NCI-H2171 treated with DMSO at 0.1 percent for 48 hours (cell line): ENCODE measurements at regions not wholly inside any gene's neighbourhood (a gene's known extent, or its start where the extent isn't known, plus 50 kb on each side); places are given as distances from the start of the nearest gene placed in this dataset.

ENCODE experiments used
- DNase-seq: peaks from one replicate; lab custom pipeline; 2025; lab: John Stamatoyannopoulos, UW

DNA sequence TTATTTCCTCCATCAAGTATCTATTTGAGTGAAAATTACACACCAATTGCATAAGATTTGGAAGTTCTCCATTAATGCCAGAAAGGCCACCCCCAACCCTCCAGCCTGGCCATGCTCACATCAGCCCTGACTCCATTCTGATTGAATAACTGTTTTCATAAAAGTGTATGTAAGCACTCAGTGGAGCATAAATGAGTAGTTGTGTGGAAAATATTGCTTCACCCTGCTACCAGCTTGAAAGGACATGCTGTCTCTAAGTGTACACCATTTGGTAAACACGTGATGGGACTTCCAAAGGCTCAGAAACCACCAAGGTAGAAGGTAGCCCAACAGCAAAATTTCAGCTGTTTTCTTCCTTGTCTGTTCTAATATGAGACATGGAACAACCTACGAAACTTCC, 393.8 kb downstream of the ZNF385D start:
- DNase-seq: no peak

DNA sequence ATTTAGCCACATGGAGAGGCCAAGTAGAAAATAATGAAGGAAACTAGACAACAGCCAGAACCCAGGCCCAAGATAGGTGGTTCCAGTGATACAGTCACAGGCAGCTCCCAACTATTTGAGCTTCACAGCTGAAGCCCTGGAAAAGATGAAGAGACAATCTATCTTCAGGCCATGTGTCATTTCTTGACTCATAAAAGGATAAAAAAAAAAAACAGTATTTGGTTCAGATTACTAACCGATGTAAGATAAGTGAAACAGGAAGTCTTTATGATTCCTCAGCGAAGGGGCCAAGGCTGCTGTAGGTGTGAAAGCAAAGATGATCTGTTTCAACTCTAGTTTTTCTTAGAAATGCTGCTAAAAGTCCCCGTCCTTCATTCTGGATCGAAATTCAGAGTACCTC, 394.6 kb downstream of the ZNF385D start:
- DNase-seq: no peak

DNA sequence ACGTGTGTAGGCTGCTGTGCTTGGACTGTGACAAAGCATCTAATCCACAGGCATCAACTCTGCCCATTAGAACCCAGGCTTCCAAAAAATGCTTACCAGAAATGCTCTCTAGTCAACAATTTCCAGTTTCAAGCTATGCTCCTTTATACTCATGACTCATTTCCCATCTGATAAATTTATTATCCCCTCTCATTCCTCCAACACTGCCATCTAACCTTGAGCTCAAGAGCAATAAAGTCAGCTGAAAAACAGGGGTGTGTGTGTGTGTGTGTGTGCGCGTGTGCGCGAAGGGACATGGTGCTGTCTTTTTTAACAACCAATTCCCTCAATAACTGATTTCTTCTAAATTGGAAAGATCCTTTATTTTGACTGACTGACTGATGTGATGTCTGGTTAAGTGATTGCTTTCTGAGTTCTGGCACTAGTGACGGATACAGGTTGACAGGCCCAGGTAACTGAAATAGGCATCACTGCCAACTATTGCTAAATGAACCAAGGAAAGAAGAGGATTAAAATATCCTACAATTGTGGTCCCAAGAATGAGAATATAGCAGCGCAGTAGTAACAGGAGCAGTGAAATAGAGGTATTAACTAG, 405.5 kb downstream of the ZNF385D start:
- no peak for DNase-seq

DNA sequence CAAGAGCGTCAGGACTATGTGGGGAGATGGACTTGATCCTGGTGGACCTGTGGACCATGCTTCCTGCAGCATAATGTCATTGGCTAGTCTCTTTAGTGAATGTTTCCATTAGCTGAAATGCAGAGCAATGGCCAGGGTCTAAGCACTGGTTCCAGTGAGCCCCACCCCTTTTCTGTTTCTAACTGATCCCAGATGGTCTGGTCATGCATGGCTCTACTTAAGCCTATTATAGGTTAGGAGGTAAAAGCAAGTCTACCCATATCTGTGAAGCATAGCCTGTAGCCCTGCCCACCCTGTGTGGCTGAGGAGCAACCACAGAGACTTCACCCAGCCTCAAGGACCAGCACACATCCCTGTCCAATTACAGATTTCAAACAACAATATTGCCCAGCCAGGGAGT, 419.2 kb downstream of the ZNF385D start:
- DNase-seq: no peak

DNA sequence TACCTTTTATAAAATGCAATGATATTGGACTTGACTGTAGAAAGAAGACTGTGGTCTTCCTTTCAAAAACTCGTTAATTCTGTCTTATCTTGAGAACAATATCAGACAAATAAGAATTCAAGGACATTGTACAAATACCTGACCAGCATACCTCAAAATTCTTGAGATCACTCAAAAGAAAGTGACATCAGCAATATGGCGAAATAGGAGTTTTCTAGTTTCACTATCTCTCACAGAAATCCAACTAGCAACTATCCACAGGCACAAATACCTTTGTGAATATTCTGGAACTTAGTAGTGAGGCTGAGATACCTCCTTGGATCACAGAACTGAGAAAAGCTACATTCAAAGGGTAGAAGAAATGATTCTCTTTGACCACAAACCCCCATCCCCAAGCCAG, 419.7 kb downstream of the ZNF385D start:
- no peak for DNase-seq

DNA sequence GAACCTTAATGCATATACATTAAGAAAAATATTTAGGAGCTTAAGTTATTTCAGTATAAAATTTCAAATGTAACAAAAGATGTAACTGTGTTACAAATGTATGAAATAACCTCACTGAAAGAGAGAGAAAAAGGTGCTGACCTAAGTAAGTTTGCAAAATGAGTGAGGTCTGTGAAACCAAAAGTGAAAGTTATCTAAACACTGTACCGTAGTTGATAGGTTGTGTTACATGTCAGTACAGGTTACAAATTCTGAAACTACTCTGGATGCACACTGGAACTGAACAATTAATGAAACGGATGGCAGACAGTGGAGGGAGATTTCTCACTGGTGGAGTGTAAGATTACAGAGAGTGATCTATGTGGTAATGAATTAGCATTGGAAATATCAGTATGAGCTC, 420.7 kb downstream of the ZNF385D start:
- DNase-seq: no peak

DNA sequence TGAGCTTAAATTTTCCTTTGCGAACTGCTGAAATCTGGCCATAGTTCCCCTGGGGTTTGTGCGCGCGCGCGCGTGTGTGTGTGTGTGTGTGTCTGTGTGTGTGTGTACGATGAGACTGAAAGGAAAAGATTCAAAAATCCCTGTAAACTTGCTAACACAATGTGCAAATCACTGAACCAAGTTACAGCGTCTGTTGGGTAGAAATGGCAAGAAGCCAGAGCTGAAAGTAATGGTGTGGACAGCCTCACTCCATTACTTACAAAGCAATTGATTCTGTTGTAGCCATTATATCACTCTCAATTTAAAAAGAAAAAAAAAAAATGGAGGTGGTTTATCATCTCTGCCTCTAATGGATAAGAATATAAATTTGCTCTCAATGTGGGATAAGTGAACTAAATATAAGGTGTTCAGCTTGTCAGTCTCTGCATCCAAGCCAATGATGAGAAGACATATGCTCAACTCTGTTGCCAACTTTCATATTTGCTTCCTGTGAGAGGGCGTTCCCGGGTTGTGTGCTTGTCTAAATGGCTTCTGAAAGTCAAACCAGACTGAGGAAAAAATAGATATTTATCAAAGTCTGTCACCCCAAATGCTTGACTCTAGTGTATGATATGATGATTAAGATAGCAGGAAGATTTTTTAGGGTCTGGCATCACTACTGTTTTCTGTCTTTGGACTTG, 422.2 kb downstream of the ZNF385D start:
- DNase-seq: peak; percentile 68

DNA sequence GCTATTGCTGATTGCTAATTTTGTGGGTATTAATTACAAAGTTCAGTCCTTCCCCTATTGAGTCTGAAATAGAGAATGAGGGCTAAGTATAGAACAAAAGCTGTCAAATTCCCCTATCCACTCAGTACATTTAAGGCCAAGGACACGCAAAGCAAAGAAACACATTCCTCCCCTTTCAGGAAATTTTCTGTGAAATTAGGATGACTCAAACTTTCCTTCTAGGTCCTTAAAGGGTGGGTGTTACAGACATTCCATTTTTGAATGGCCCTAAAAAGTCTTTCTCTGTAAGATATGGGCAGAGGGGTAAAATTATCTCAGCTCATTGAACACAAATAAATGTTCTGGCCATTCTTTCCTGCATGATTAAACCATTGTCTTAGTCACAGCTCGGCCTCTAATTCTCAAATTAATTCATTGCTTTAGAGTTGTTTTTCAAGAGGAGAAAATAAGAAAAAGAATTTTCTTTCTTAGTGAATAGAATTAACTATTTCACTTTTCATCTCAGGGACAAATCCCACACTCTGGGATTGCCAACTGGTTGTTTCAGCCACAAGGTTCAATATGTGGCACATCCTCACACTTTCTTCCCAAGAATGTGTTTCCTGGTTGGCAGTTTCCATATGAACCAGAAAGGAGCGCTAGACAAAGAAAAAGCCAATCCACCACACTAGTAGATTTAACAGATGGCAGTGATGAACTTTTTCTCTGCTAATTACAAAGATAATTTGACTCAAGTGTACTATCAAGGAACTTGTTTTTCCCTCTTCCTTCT, 424.1 kb downstream of the ZNF385D start:
- DNase-seq: no peak

DNA sequence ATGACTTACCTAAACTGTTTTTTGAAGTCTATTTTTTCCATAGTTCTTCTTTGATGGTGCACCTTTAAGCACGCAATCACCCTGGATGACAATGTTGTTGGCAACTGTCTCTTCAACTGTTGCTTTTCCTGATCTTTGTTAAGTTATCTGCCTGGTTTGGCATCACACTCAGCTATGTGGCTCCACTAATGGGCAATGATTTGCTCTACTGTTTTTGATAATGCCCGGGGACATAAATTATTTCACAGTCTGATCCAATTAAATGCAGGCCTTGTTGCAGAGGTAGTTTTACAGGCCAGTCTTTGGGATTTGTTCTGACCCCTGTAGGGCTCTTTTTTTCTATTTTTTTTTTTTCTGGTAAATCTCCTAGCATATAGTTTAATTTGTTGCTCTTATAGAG, 436.3 kb downstream of the ZNF385D start:
- no peak for DNase-seq

DNA sequence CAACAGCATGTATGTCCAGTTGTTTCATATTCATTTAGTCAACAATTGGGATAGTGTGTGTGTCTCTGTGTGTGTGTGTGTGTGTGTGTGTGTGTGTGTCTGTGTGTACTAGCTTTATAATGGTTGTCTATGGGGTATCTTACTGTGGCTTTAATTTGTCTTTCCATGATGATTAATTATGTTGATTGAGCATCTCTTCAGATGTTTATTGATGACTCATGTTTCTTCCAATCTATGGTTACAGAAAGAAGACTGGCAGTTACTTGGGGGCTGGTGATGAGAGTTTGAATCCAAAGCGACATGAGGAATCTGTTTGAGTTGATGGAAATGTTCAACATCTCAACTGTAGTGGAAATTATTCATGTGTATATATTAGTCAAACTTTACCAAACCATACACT, 440.1 kb downstream of the ZNF385D start:
- DNase-seq: no peak

DNA sequence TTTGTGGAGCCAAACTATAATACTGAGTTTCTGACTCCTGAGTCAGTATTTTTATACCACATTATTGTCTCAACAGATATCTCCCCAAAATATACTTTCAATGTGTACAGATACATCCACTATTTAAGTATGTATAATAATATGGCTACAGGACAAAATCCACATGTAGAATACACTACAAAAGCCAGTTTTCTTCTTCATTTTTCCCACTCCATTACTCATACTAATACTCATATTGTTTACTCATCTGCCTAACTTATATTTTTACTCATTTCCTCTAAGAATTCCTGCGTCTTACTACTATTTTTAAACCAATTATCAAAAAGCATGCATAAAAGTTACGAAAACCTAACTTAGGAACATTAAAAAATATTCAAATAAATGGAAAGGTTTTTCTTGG, 440.8 kb downstream of the ZNF385D start:
- DNase-seq: no peak

DNA sequence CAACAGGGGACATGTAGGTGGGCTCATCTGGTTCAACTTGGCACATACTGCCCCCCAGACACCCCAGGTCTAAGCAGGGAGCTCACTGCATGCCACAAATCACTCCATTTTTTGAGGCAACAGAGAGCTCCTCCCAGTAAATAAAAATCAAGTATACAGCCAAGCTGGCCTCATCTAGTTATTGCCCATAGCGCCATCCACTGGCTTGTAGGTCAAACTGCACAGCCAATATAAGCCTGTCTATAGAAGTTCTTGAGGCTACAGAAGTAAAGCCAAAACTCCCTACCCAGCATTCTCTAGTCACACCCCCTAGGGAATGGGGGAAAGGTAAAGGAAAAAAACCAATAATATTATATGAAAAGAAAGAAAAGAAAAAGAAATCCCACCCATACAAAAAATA, 453.7 kb downstream of the ZNF385D start:
- DNase-seq: no peak

DNA sequence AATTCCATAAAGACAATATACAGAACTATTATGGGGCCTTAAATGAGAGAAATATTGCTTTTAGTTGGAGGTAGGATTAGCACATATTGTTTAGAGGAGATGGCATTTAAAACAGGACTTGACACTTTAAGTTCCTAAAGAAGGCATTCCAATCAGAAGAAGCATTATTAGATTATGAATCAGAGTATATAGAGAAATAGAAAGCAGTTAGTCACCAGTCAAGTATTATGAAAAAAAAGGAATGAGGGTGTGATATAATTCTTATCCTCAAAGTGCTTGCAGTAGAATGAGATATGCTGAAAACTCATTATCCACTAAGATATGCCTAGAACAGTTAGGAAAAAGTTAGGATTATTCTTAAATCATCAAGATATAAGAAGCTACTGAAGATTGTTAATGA, 456.2 kb downstream of the ZNF385D start:
- no peak for DNase-seq

DNA sequence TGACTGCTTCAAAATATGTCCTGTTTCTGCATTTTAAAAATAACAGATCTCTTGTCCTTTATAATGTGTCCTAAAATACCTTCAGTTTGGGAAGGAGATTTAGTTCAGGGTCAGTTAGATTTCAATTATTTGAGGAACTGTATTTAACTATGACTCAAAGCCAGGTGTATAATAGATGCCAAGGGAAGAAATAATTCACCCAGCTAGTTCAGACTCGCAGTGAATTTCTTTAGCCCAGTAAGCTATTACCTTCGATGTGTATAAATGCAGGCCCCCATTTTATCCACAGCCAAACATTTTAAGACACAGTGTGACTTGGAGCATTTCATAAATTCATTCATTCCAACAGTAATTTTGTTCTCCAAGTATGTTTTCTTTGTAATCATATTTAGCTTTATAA, 458.0 kb downstream of the ZNF385D start:
- DNase-seq: no peak

DNA sequence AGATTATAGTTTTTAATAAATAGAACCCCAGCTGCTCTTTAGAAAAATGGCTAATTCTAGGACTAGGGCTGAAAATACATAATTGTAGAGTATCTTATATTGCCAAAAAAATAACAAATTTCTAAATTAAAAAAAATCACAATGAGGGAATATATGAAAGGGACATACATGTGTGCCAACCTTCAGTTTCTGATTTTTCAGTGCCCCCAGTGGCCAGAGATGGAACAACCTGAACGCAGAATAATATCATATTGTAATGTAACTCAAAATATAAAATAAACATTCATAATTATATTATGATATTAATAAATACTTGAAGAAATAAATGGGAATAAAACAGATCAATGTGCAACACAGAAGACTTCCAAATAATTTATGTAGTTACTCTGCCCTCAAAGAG, 460.5 kb downstream of the ZNF385D start:
- DNase-seq: no peak

DNA sequence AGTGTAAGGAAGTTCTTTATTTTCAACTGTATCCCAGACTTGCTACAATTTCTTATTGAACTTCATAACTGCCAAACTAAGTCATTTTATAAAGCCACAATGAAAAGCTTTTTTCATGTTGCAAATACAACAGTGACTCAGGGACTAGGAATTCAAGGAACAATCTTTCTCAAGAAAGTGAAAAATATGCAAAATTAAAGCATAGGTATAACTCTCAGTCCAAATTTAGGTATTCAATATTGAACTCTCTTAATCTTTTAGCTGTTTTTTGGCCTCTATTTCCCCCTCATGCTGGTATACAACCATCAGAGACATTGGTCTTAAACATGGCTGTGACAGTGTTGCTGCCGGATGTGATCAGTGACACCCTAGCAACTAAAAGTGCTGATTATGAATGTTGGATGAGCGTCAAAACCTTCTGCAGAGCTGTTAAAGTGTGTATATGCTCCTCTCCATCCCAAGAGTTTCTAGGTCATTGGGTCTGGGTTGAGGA, 476.9 kb downstream of the ZNF385D start:
- no peak for DNase-seq

DNA sequence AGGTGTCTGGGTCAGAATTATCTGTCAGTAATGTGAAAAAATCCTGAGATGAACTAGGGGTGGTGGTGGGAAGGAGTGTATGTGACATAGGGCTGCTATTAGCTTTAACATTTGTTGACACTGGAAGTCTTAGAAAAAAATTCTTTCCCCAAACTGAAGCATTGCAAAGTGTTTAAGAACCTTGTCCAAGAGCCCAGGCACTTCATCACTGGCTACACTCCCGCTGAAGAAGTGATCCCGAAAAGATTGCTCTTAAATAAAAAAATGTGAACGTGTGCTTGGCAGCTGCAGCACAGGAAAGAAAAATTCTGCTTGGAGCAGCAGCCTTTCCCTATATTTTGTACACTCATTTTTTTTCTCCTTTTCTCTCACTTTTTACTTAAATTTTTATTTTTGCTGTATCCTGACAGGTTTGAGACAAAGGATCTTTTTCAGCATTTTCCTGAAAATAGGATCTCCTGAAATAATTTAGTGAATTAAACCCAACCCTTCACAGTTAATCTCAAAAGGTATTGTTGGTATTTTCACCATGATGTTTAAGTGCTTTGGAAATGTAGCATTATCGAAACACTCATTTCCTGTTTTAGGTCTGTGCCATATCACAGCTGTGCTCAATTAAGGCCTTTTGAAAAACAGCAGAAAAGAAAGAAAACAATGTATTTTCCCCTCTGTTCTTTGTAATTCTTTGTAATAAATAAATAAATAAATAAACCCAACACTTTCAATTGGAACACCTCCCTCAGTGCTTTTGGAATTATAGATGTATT, 477.6 kb downstream of the ZNF385D start:
- no peak for DNase-seq

DNA sequence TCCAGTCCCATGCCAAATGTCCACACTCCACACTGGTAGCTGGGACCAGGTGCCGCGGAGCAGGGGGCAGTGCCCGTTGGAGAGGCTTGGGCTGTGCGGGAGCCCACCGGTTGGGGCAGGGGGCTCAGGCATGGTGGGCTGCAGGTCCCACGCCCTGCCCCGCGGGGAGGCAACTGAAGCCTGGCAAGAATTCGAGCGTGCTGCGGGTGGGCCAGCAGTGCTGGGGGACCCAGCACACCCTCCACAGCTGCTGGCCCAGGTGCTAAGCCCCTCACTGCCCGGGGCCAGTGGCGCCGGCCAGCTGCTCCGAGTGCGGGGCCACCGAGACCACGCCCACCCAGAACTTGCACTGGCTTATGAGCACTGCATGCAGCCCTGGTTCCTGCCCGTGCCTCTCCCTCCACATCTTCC, 479.4 kb downstream of the ZNF385D start:
- DNase-seq: no peak

DNA sequence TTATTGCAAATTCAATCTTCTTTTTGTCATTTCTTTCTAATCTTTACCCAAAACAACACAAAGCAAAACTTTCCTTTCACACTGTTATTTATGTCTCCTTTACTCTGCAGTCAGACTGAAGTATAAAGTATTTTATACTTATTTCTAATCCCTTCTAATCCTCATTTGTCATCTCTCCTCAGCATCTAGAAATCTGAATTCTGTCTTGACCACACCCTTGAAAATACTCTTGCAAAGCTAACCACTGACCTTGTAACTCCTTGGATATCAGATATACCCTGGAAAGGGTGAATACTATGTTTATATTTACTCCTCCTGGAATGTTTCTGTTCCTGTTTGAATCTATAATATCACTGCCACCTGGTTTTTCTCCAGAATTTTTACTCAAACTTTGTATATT, 481.1 kb downstream of the ZNF385D start:
- no peak for DNase-seq

DNA sequence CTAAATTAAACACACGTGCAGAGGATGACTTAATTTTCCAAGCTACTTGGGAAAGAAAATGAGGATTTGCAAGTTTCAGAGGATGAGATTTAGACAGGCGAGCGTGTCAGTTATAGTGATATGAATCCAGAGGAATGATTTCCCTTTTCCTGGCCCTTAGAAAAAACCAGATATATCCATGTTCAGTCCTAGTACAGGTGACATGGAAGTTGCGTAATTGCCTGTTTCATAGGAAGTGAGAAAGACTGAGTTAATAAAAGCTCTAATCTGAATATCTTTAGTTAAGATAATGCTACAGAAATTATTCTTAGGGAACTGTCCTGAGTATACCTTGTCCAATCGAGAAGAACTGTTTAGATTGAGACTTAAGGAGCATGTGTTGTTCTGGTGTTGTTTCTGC, 490.5 kb downstream of the ZNF385D start:
- peak; percentile 20 for DNase-seq

DNA sequence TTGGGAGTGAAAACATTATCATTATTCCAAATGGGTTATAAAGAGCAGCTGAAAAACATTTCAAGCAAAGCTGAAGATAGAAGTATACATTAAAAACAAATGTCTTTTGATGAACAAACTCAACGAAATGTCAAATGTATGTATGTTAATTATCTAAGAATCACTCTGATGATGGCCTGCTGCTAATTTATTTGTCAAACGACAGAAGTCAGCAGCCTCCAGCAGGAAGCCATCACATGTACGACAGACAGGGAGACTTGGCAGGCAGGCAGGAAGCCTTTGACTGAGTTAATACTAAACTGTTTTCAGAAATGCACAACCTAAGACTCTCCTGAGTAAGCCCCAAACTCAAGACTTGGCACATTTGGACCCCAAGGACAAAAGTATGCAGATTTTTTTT, 491.1 kb downstream of the ZNF385D start:
- no peak for DNase-seq

DNA sequence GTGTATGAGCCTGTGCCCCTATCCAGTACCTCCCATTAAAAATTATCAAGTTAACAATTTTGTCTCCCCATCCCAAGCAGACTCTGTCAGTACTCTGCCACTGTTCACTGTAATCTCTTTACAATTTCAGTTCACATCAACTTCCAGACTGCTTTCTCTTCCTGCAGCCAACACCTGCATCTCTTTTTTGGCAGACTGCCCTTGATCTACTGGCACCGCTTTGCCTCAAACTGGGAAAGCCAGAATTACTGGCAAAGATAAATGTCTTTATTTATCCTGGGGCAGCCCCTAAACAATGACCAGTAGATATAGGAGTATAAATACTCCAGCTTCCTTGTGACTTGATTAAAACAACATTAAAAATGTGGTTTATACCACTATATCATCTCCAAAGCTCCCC, 494.1 kb downstream of the ZNF385D start:
- DNase-seq: peak; percentile 10

DNA sequence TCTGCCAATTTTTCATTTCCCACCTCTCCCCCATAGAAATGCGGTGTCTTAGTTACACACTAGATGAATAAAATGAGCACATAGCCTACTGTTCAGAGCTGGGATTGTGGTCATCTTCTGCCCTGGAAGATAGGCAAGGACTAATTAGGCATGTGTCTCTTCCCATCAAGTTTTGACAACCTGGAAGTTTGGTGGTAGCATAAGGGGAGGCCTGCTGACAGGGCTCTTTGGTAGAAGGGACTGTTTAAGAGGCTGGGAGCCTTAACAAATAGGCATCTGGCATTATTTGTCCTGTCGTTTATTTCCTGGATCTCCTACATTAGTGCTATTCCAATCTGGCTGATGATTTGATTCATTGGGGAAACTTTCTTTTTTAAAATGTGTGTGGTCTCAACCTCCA, 512.3 kb downstream of the ZNF385D start:
- DNase-seq: no peak
